H1 (cell line): ENCODE measurements at regions not wholly inside any gene's neighbourhood (a gene's known extent, or its start where the extent isn't known, plus 50 kb on each side); places are given as distances from the start of the nearest gene placed in this dataset.
"Not testable (repeated sequence)": the region's sequence is repeated elsewhere in the genome, so short reads cannot be mapped to it uniquely, and the experiment has no call there.

Experiments used
- MAFK ChIP-seq: IDR thresholded peaks from 2 replicates; pipeline ENCODE4 v1.6.1; 2012; ENCODE audit warnings: low read depth, mild to moderate bottlenecking, improper control_type of control experiment, low read length
- POLR2A ChIP-seq, 2 experiments: IDR thresholded peaks; 1 replicate in 1 of 2; 2 replicates in 1 of 2; pipeline ENCODE4 v1.6.1; 2011; ENCODE audit warnings: low read depth in 2 of 2, low read length in 2 of 2, mild to moderate bottlenecking in 2 of 2; ENCODE audit errors: control extremely low read depth in 1 of 2
- POLR2AphosphoS5 ChIP-seq: IDR thresholded peaks from 2 replicates; pipeline ENCODE4 v1.6.1; 2011; ENCODE audit warnings: low read depth, low read length
- RFX5 ChIP-seq: IDR thresholded peaks from 2 replicates; pipeline ENCODE4 v1.6.1; 2011; ENCODE audit warnings: low read depth, low read length, improper control_type of control experiment, borderline replicate concordance
- SUZ12 ChIP-seq: fragments of 200-600 bp; sonication (generic); IDR thresholded peaks from 2 replicates; pipeline ENCODE4 v1.6.1; 2012; ENCODE audit warnings: mild to moderate bottlenecking, inconsistent platforms, low read length, moderate library complexity, mixed read lengths
- TBP ChIP-seq: IDR thresholded peaks from 2 replicates; pipeline ENCODE4 v1.6.1; 2011; ENCODE audit warnings: low read depth, low read length, improper control_type of control experiment
- ZNF274 ChIP-seq: IDR thresholded peaks from 2 replicates; pipeline ENCODE4 v1.7.0; 2012; ENCODE audit warnings: low read length, borderline replicate concordance; ENCODE audit errors: extremely low read depth
- TF ChIP-seq, protein P1 (sequence below), 3 experiments: IDR thresholded peaks; 1 replicate in 2 of 3; 2 replicates in 1 of 3; pipeline versions ENCODE4 v1.5.1 to v1.6.1; 2011; ENCODE audit warnings: low read length in 3 of 3, mild to moderate bottlenecking in 3 of 3, inconsistent platforms in 2 of 3, low read depth in 1 of 3, moderate library complexity in 1 of 3; ENCODE audit not compliant: insufficient read depth in 1 of 3; ENCODE audit errors: control extremely low read depth in 1 of 3

DNA sequence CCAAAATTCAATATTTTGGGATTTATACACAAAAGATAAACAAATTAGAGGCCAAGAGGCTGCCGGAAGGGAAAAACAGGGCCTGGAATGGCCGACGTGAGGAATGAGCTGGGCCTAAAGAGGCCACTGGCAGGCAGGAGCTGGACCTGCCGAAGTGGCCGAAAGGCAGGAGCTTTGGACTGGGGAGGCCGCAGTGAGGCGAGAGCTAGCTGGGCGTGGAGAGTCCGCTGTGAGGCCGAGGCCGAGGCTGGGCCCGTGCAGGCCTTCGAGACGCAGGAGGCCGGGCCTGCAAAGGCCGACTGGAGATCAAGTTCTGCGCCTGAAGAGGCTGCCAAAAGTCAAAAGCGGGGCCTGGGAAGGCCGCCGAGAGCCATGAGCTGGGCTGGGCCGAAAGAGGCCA lies 316.5 kb downstream of the OR4F29 start:
- TF ChIP-seq TBP; POLR2AphosphoS5; MAFK; RFX5; POLR2A (IDR thresholded peaks at IDR 0.05; ENCODE audit: control extremely low read depth in 1 of 2, low read depth in 2 of 2, low read length in 2 of 2); SUZ12; ZNF274: not testable (repeated sequence)
- TF ChIP-seq, protein P1, sequence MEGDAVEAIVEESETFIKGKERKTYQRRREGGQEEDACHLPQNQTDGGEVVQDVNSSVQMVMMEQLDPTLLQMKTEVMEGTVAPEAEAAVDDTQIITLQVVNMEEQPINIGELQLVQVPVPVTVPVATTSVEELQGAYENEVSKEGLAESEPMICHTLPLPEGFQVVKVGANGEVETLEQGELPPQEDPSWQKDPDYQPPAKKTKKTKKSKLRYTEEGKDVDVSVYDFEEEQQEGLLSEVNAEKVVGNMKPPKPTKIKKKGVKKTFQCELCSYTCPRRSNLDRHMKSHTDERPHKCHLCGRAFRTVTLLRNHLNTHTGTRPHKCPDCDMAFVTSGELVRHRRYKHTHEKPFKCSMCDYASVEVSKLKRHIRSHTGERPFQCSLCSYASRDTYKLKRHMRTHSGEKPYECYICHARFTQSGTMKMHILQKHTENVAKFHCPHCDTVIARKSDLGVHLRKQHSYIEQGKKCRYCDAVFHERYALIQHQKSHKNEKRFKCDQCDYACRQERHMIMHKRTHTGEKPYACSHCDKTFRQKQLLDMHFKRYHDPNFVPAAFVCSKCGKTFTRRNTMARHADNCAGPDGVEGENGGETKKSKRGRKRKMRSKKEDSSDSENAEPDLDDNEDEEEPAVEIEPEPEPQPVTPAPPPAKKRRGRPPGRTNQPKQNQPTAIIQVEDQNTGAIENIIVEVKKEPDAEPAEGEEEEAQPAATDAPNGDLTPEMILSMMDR (IDR thresholded peaks at IDR 0.05; ENCODE audit: control extremely low read depth in 1 of 3, insufficient read depth in 1 of 3, low read depth in 1 of 3, low read length in 3 of 3): not testable (repeated sequence)
